CD4-positive, alpha-beta memory T cell (primary cell): ENCODE measurements at regions not wholly inside any gene's neighbourhood (a gene's known extent, or its start where the extent isn't known, plus 50 kb on each side); places are given as distances from the start of the nearest gene placed in this dataset.

ENCODE experiments used
- CTCF ChIA-PET: fragments of 350-600 bp; sonication (Branson Sonifier 250); formaldehyde crosslinking; loops from one replicate; lab custom pipeline; 2021; ENCODE audit warnings: inconsistent platforms; ENCODE audit not compliant: partially characterized antibody; lab: Charles Lee
- POLR2A ChIA-PET: fragments of 350-600 bp; sonication (Branson Sonifier 250); formaldehyde crosslinking; loops from one replicate; lab custom pipeline; 2021; ENCODE audit not compliant: partially characterized antibody; lab: Charles Lee
- DNase-seq, 5 donors: peaks; one replicate each; pipeline versions ENCODE4 v3.0.0 to v3.0.0-alpha.2; 2020 to 2022; ENCODE audit warnings: mixed read lengths in 1 of 5
- H3K27ac ChIP-seq: one replicate; pipeline ENCODE4 v1.7.0; 2013; ENCODE audit warnings: low read depth, low read length
- H3K27me3 ChIP-seq: 2 replicates; pipeline ENCODE4 v1.7.0; 2013; ENCODE audit warnings: mild to moderate bottlenecking, low read length, moderate library complexity; ENCODE audit not compliant: insufficient read depth
- H3K36me3 ChIP-seq: 2 replicates; pipeline ENCODE4 v1.7.0; 2013; ENCODE audit warnings: mild to moderate bottlenecking, low read length, moderate library complexity; ENCODE audit not compliant: insufficient read depth
- H3K4me1 ChIP-seq: 2 replicates; pipeline ENCODE4 v1.7.0; 2013; ENCODE audit warnings: mild to moderate bottlenecking, low read length, moderate library complexity; ENCODE audit not compliant: insufficient read depth
- H3K4me3 ChIP-seq, 2 donors: one replicate each; pipeline ENCODE4 v1.7.0; 2013; ENCODE audit warnings: low read length in 2 of 2, mild to moderate bottlenecking in 1 of 2
- H3K9me3 ChIP-seq, 2 donors: one replicate each; pipeline ENCODE4 v1.7.0; 2013; ENCODE audit warnings: low read length in 2 of 2, control low read depth in 1 of 2; ENCODE audit not compliant: control insufficient read depth in 1 of 2
- H3K27ac Mint-ChIP-seq, 7 donors: one replicate each; pipeline ENCODE4 v1.8.0; 2020 to 2021; ENCODE audit warnings: mixed read lengths in 7 of 7, mild to moderate bottlenecking in 6 of 7, inconsistent platforms in 3 of 7, moderate library complexity in 3 of 7
- H3K27me3 Mint-ChIP-seq, 2 donors: one replicate each; pipeline ENCODE4 v1.8.0; 2020 to 2021; ENCODE audit warnings: mixed read lengths in 2 of 2
- H3K36me3 Mint-ChIP-seq, 2 donors: one replicate each; pipeline ENCODE4 v1.8.0; 2020 to 2021; ENCODE audit warnings: mixed read lengths in 2 of 2, inconsistent platforms in 1 of 2, mild to moderate bottlenecking in 1 of 2
- H3K4me1 Mint-ChIP-seq, 4 donors: one replicate each; pipeline ENCODE4 v1.8.0; 2020 to 2021; ENCODE audit warnings: mixed read lengths in 4 of 4, mild to moderate bottlenecking in 1 of 4
- H3K4me3 Mint-ChIP-seq, 8 donors: one replicate each; pipeline ENCODE4 v1.8.0; 2020 to 2021; ENCODE audit warnings: mixed read lengths in 8 of 8, mild to moderate bottlenecking in 7 of 8, moderate library complexity in 6 of 8, inconsistent platforms in 3 of 8
- H3K9me3 Mint-ChIP-seq, 8 donors: one replicate each; pipeline ENCODE4 v1.8.0; 2020 to 2021; ENCODE audit warnings: mixed read lengths in 8 of 8, mild to moderate bottlenecking in 5 of 8, inconsistent platforms in 3 of 8, moderate library complexity in 1 of 8
- intact Hi-C: fragments of 100-400 bp; cut with micrococcal nuclease; formaldehyde crosslinking; loops from one replicate; pipeline ENCODE4 v1.15.1; 2023

DNA sequence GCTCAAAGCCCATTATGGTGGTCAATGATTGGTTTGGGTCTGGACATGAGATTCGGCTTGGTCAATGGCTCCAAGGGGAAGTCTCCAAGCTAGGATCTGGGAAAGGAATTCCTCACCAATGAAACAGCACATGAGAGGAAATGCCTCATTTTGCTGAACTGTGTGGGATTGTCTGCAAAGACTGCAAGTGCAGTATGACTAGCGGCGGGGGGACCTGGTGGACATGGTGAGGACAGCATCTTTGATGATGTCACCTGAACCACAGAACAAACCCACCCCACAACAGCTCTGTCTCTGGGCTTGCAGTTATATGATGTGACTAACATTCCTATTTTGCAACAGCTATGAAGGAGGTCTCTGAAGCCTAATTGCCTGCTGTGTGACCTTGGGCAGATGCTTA is 50.6 kb upstream of the NKD1 start:
- no peaks in the 10 kb centered on the region for H3K9me3 ChIP-seq
- intact Hi-C loops = no loop called here
- no peak overlapping the region for H3K4me3 ChIP-seq
- ChIA-PET POLR2A (no interaction called here), CTCF (interaction anchor here (1.1 kb wide), 1 partner anchor 13 kb away, joined by 3 read pairs; no protein-coding TSS in a partner anchor)
- no peak for DNase-seq
- H3K36me3 ChIP-seq = no peaks in the 10 kb centered on the region
- H3K36me3 Mint-ChIP-seq = no peaks in the 10 kb centered on the region
- H3K27me3 Mint-ChIP-seq = no peaks in the 10 kb centered on the region
- H3K4me1 ChIP-seq = no peaks in the 10 kb centered on the region
- no peak overlapping the region for H3K27ac ChIP-seq
- no peaks in the 10 kb centered on the region for H3K27me3 ChIP-seq
- H3K9me3 Mint-ChIP-seq = no peaks in the 10 kb centered on the region
- H3K4me1 Mint-ChIP-seq = no peaks in the 10 kb centered on the region
- H3K4me3 Mint-ChIP-seq = no peak overlapping the region
- no peak overlapping the region for H3K27ac Mint-ChIP-seq

- H3K27ac ChIP-seq = no peak overlapping the region
- no peaks in the 10 kb centered on the region for H3K27me3 ChIP-seq
- Mint-ChIP-seq H3K4me1 (no peaks in the 10 kb centered on the region), H3K27me3 (no peaks in the 10 kb centered on the region), H3K27ac (no peak overlapping the region), H3K9me3 (no peaks in the 10 kb centered on the region), H3K36me3 (no peaks in the 10 kb centered on the region), H3K4me3 (no peak overlapping the region)
- no peaks in the 10 kb centered on the region for H3K9me3 ChIP-seq
- no peak overlapping the region for H3K4me3 ChIP-seq
- CTCF ChIA-PET = interaction anchor here (1.1 kb wide), 1 partner anchor 14 kb away, joined by 3 read pairs; no protein-coding TSS in a partner anchor
- DNase-seq = no peak
- H3K4me1 ChIP-seq = no peaks in the 10 kb centered on the region
- intact Hi-C loops = no loop called here
- no peaks in the 10 kb centered on the region for H3K36me3 ChIP-seq
- POLR2A ChIA-PET = no interaction called here
These were observed 51.2 kb upstream of the NKD1 start for GRCh38 chr16:50496990-50497389.

DNA sequence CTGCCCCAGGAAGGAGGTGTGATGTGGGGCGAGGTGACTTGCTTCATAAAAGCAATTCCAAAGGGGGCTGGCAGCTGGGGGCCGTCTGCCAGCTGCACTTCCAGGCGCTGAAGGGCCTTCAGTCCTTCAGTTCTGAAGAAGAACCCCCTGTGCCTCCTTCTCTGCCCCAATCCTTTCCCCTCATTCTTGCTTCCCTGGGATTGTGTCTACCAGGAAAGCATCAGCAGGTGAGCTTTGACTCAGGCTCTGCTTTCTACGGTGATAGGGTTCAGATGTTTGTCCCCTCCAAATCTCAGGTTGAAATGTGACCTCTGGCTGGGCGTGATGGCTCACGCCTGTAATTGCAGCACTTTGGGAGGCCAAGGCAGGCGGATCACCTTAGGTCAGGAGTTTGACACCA is 52.5 kb upstream of the NKD1 start:
- Mint-ChIP-seq H3K36me3 (no peaks in the 10 kb centered on the region), H3K4me3 (no peak overlapping the region), H3K9me3 (no peaks in the 10 kb centered on the region), H3K27me3 (peaks cover 0 to 3% of the 10 kb centered on the region in 2 donors), H3K4me1 (no peaks in the 10 kb centered on the region), H3K27ac (no peak overlapping the region)
- no peaks in the 10 kb centered on the region for H3K36me3 ChIP-seq
- no peak overlapping the region for H3K4me3 ChIP-seq
- no peaks in the 10 kb centered on the region for H3K4me1 ChIP-seq
- H3K27me3 ChIP-seq = no peaks in the 10 kb centered on the region
- ChIA-PET CTCF (interaction anchor here (1.0 kb wide), 1 partner anchor 12 kb away, joined by 4 read pairs; no protein-coding TSS in a partner anchor), POLR2A (no interaction called here)
- H3K9me3 ChIP-seq = no peaks in the 10 kb centered on the region
- H3K27ac ChIP-seq = no peak overlapping the region
- DNase-seq = no peak
- intact Hi-C loops = no loop called here

- no peaks in the 10 kb centered on the region for H3K36me3 Mint-ChIP-seq
- CTCF ChIA-PET = interaction anchor here (1.0 kb wide), 1 partner anchor 13 kb away, joined by 4 read pairs; no protein-coding TSS in a partner anchor
- POLR2A ChIA-PET = no interaction called here
- H3K27ac Mint-ChIP-seq = no peak overlapping the region
- Histone ChIP-seq H3K27me3 (no peaks in the 10 kb centered on the region), H3K4me3 (no peak overlapping the region), H3K27ac (no peak overlapping the region), H3K36me3 (no peaks in the 10 kb centered on the region), H3K9me3 (no peaks in the 10 kb centered on the region), H3K4me1 (no peaks in the 10 kb centered on the region)
- H3K27me3 Mint-ChIP-seq = peaks cover 0 to 3% of the 10 kb centered on the region in 2 donors
- H3K4me1 Mint-ChIP-seq = no peaks in the 10 kb centered on the region
- intact Hi-C loops = no loop called here
- H3K4me3 Mint-ChIP-seq = no peak overlapping the region
- no peaks in the 10 kb centered on the region for H3K9me3 Mint-ChIP-seq
- no peak for DNase-seq
These were observed 53.4 kb upstream of the NKD1 start for GRCh38 chr16:50494501-50495491.

GRCh38 chr16:50491516-50491915 is 56.7 kb upstream of the NKD1 start:
- DNase-seq = no peak
- ChIA-PET POLR2A (no interaction called here), CTCF (no interaction called here)
- Mint-ChIP-seq H3K36me3 (no peaks in the 10 kb centered on the region), H3K27ac (no peak overlapping the region), H3K4me1 (no peaks in the 10 kb centered on the region), H3K9me3 (peaks cover 0 to 12% (median 0%) of the 10 kb centered on the region in 8 donors), H3K27me3 (peaks cover 7 to 12% of the 10 kb centered on the region in 2 donors), H3K4me3 (no peak overlapping the region)
- H3K27me3 ChIP-seq = no peaks in the 10 kb centered on the region
- no peaks in the 10 kb centered on the region for H3K4me1 ChIP-seq
- H3K9me3 ChIP-seq = no peaks in the 10 kb centered on the region
- intact Hi-C loops = no loop called here
- no peak overlapping the region for H3K27ac ChIP-seq
- no peak overlapping the region for H3K4me3 ChIP-seq
- no peaks in the 10 kb centered on the region for H3K36me3 ChIP-seq

DNA sequence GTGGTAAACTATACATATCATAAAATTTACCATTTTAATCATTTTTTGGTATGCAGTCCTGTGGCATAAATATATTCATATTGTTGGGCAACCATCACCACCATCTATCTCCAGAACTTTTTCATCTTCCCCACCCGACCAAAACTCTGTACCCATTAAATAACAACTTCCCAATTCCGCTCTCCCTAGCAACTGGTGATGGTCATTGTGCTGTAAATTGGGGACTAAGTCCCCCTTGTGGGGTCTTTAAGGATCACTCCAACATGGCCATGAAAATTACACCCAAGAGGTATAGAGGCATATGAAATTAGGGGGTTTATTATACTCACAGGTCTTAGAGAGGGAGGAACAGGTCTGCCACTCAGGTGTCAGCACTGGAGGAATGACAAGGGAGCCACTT is 57.4 kb upstream of the NKD1 start:
- no peak for DNase-seq
- Histone ChIP-seq H3K4me3 (no peak overlapping the region), H3K27ac (no peak overlapping the region), H3K36me3 (no peaks in the 10 kb centered on the region), H3K9me3 (no peaks in the 10 kb centered on the region), H3K27me3 (no peaks in the 10 kb centered on the region), H3K4me1 (no peaks in the 10 kb centered on the region)
- H3K9me3 Mint-ChIP-seq = peaks cover 0 to 12% (median 2%) of the 10 kb centered on the region in 8 donors
- H3K27me3 Mint-ChIP-seq = peaks cover 7 to 12% of the 10 kb centered on the region in 2 donors
- intact Hi-C loops = no loop called here
- POLR2A ChIA-PET = no interaction called here
- H3K27ac Mint-ChIP-seq = no peak overlapping the region
- no peaks in the 10 kb centered on the region for H3K4me1 Mint-ChIP-seq
- CTCF ChIA-PET = no interaction called here
- no peak overlapping the region for H3K4me3 Mint-ChIP-seq
- H3K36me3 Mint-ChIP-seq = no peaks in the 10 kb centered on the region

DNA sequence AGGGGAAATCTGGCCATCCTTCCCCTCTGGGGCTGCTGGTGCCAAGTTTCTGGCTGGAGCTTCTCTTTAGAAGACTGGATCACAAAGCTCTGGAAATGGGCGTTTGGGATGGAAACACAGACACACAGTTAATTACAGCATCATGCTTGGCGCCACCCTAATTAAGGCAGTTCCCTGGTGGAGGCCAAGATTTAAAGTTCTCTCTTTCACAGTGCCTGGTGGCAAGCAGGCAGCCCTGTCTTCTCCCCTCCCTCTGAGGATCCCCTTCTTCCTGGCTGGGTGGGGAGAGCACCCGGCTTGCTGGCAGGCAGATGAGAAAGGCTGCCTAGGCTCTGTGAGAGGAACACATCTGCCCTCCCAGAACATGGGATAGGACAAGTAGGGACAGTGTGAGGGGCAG is 59.0 kb upstream of the NKD1 start:
- DNase-seq = no peak
- H3K27ac Mint-ChIP-seq = no peak overlapping the region

More for the DNA sequence above, 59.0 kb upstream of the NKD1 start:
- no peak overlapping the region for H3K4me3 Mint-ChIP-seq
- H3K9me3 Mint-ChIP-seq = peaks cover 0 to 22% (median 7%) of the 10 kb centered on the region in 8 donors
- ChIA-PET POLR2A (no interaction called here), CTCF (no interaction called here)
- H3K4me1 ChIP-seq = no peaks in the 10 kb centered on the region
- no peaks in the 10 kb centered on the region for H3K27me3 ChIP-seq
- H3K9me3 ChIP-seq = no peaks in the 10 kb centered on the region
- H3K27me3 Mint-ChIP-seq = peaks cover 9 to 14% of the 10 kb centered on the region in 2 donors
- H3K36me3 Mint-ChIP-seq = no peaks in the 10 kb centered on the region
- H3K36me3 ChIP-seq = no peaks in the 10 kb centered on the region
- H3K27ac ChIP-seq = no peak overlapping the region
- H3K4me1 Mint-ChIP-seq = no peaks in the 10 kb centered on the region
- intact Hi-C loops = loop anchor here (5.0 kb wide), 1 partner anchor 48 kb away; no protein-coding TSS in a partner anchor
- no peak overlapping the region for H3K4me3 ChIP-seq
